ENCODE measurements at regions not wholly inside any gene's neighbourhood (a gene's known extent, or its start where the extent isn't known, plus 50 kb on each side); places are given as distances from the start of the nearest gene placed in this dataset.
A peak's percentile ranks its signal among the peaks of the same experiment; 100 is the strongest.
"Not testable (repeated sequence)": the region's sequence is repeated elsewhere in the genome, so short reads cannot be mapped to it uniquely, and the experiment has no call there.

- Histone ChIP-seq H3K36me3 (ENCODE audit: control insufficient read depth, insufficient read depth, low read length) (peaks cover 8% of the 10 kb centered on the region), H3K4me1 (ENCODE audit: control insufficient read depth, insufficient read depth, low read length) (peaks cover 60% of the 10 kb centered on the region), H3K27ac (ENCODE audit: low read length) (peak overlapping the region; percentile 88), H3K4me3 (ENCODE audit: low read length) (no peak overlapping the region), H3K27me3 (ENCODE audit: control insufficient read depth, insufficient read depth, low read length) (no peaks in the 10 kb centered on the region), H3K9me3 (ENCODE audit: control insufficient read depth, insufficient read depth, low read length) (no peaks in the 10 kb centered on the region)
- Mint-ChIP-seq H3K27me3 (ENCODE audit: low read depth in 2 of 2) (no peaks in the 10 kb centered on the region), H3K36me3 (no peaks in the 10 kb centered on the region), H3K27ac (peak overlapping the region; percentile 98), H3K4me3 (peak overlapping the region; percentile 87), H3K9me3 (no peaks in the 10 kb centered on the region), H3K4me1 (peaks cover 65% of the 10 kb centered on the region in 2 donors)
- TF ChIP-seq CTCF (IDR thresholded peaks at IDR 0.05): no peak
- DNase-seq (no peak), ATAC-seq (peak in 2 of 3 donors; percentile 6 to 11)
- WGBS (ENCODE audit: insufficient coverage): 77% methylated on average over 3 of the region's 5 CpGs
- intact Hi-C loops (cut with micrococcal nuclease): loop anchor here (10.0 kb wide), 1 partner anchor 513 kb away; no protein-coding TSS in a partner anchor
Observed at GRCh38 chr16:29111421-29111820, 126.6 kb downstream of the LAT start.

DNA sequence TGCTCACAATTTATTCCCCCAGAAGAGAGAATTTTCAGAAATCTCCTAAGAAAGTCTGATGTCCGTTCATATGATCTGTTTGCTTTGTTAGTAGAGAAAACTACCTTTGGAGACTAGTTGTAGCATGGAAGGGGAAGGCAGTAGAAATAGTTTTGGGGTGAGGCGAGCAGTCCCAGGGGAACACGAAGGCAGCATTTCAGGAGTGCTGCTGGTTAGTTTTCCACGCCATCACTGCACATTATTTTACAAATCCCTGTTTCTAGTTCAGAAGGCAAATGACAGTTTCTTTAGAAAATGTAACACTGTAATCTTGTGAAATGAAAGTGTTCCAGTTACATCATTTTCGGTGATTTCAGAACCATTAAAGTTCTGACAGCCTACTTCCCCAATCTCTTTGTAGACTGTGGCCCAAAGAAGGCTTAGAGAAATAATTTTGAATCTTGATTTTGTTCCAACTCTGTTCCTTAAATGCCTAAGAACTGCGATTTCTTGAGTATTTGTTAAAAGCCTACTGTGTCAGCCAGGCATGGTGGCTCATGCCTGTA, 123.8 kb downstream of the LAT start:
- H3K4me1 ChIP-seq (ENCODE audit: control insufficient read depth, insufficient read depth, low read length): peaks cover 36% of the 10 kb centered on the region
- H3K27me3 Mint-ChIP-seq (ENCODE audit: low read depth in 2 of 2); H3K36me3 ChIP-seq (ENCODE audit: control insufficient read depth, insufficient read depth, low read length); H3K27ac ChIP-seq (ENCODE audit: low read length); H3K9me3 ChIP-seq (ENCODE audit: control insufficient read depth, insufficient read depth, low read length); H3K36me3 Mint-ChIP-seq; ATAC-seq; H3K4me3 Mint-ChIP-seq; H3K9me3 Mint-ChIP-seq; DNase-seq; H3K27me3 ChIP-seq (ENCODE audit: control insufficient read depth, insufficient read depth, low read length); intact Hi-C loops (cut with micrococcal nuclease); H3K4me3 ChIP-seq (ENCODE audit: low read length): not testable (repeated sequence)
- peaks cover 38 to 43% of the 10 kb centered on the region in 2 donors for H3K4me1 Mint-ChIP-seq
- no CpG with 5 or more reads among the region's 6 CpGs for WGBS (ENCODE audit: insufficient coverage)
- H3K27ac Mint-ChIP-seq: peak overlapping the region in 1 of 2 donors; percentile 23

DNA sequence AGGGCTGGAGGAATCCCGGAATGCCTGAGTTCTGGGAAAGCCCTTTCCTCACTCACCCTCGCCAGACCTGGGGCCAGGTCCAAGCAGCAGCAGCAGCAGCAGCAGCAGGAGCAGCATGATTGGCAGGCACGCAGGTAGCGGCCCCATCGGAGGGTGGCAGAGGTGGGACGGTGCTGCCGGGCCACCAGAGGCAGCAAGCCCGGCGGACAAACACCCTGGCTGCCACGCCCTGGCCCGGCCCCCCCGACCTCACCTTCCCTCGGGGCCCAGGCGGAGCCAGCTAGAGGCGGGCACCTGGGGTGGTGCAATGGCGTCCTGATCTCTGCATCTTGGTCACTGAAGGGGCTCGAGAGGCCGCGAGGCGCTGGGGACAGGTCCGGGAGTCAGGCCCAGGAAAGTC, 122.4 kb downstream of the LAT start:
- H3K27me3 Mint-ChIP-seq (ENCODE audit: low read depth in 2 of 2): no peaks in the 10 kb centered on the region
- H3K27me3 ChIP-seq (ENCODE audit: control insufficient read depth, insufficient read depth, low read length): no peaks in the 10 kb centered on the region
- intact Hi-C loops (cut with micrococcal nuclease): no loop called here
- no peak for TF ChIP-seq CTCF (IDR thresholded peaks at IDR 0.05)
- no peak for ATAC-seq
- no peak for DNase-seq
- no peaks in the 10 kb centered on the region for H3K9me3 Mint-ChIP-seq
- H3K36me3 ChIP-seq (ENCODE audit: control insufficient read depth, insufficient read depth, low read length): peaks cover 14% of the 10 kb centered on the region
- 94% methylated on average over 21 of the region's 21 CpGs for WGBS (ENCODE audit: insufficient coverage)
- no peak overlapping the region for H3K27ac ChIP-seq (ENCODE audit: low read length)
- peaks cover 24 to 29% of the 10 kb centered on the region in 2 donors for H3K4me1 Mint-ChIP-seq
- no peaks in the 10 kb centered on the region for H3K9me3 ChIP-seq (ENCODE audit: control insufficient read depth, insufficient read depth, low read length)
- H3K4me3 Mint-ChIP-seq: no peak overlapping the region
- H3K4me1 ChIP-seq (ENCODE audit: control insufficient read depth, insufficient read depth, low read length): peaks cover 25% of the 10 kb centered on the region
- no peak overlapping the region for H3K4me3 ChIP-seq (ENCODE audit: low read length)
- H3K27ac Mint-ChIP-seq: no peak overlapping the region
- no peaks in the 10 kb centered on the region for H3K36me3 Mint-ChIP-seq

GRCh38 chr16:29106259-29106908, 121.5 kb downstream of the LAT start:
- H3K36me3 ChIP-seq (ENCODE audit: control insufficient read depth, insufficient read depth, low read length): peaks cover 14% of the 10 kb centered on the region
- H3K4me3 Mint-ChIP-seq; ATAC-seq; H3K27me3 Mint-ChIP-seq (ENCODE audit: low read depth in 2 of 2); H3K27me3 ChIP-seq (ENCODE audit: control insufficient read depth, insufficient read depth, low read length); DNase-seq; H3K36me3 Mint-ChIP-seq; H3K27ac ChIP-seq (ENCODE audit: low read length); H3K9me3 ChIP-seq (ENCODE audit: control insufficient read depth, insufficient read depth, low read length); intact Hi-C loops (cut with micrococcal nuclease); H3K4me3 ChIP-seq (ENCODE audit: low read length); H3K9me3 Mint-ChIP-seq: not testable (repeated sequence)
- H3K4me1 ChIP-seq (ENCODE audit: control insufficient read depth, insufficient read depth, low read length): peaks cover 18% of the 10 kb centered on the region
- WGBS (ENCODE audit: insufficient coverage): 94% methylated on average over 5 of the region's 8 CpGs
- Mint-ChIP-seq H3K4me1 (peaks cover 15 to 20% of the 10 kb centered on the region in 2 donors), H3K27ac (peak overlapping the region in 1 of 2 donors; percentile 22)

- intact Hi-C loops (cut with micrococcal nuclease); H3K36me3 Mint-ChIP-seq; H3K4me1 ChIP-seq (ENCODE audit: control insufficient read depth, insufficient read depth, low read length); DNase-seq; H3K27me3 Mint-ChIP-seq (ENCODE audit: low read depth in 2 of 2); H3K27ac Mint-ChIP-seq; H3K27ac ChIP-seq (ENCODE audit: low read length); H3K9me3 Mint-ChIP-seq; H3K9me3 ChIP-seq (ENCODE audit: control insufficient read depth, insufficient read depth, low read length); H3K27me3 ChIP-seq (ENCODE audit: control insufficient read depth, insufficient read depth, low read length); H3K4me3 Mint-ChIP-seq; ATAC-seq; H3K4me3 ChIP-seq (ENCODE audit: low read length): not testable (repeated sequence)
- H3K36me3 ChIP-seq (ENCODE audit: control insufficient read depth, insufficient read depth, low read length): peaks cover 13% of the 10 kb centered on the region
- H3K4me1 Mint-ChIP-seq: peaks cover 0 to 14% of the 10 kb centered on the region in 2 donors
- WGBS (ENCODE audit: insufficient coverage): 86% methylated on average over 1 of the region's 4 CpGs
Observed at GRCh38 chr16:29104600-29104999, 119.7 kb downstream of the LAT start.

DNA sequence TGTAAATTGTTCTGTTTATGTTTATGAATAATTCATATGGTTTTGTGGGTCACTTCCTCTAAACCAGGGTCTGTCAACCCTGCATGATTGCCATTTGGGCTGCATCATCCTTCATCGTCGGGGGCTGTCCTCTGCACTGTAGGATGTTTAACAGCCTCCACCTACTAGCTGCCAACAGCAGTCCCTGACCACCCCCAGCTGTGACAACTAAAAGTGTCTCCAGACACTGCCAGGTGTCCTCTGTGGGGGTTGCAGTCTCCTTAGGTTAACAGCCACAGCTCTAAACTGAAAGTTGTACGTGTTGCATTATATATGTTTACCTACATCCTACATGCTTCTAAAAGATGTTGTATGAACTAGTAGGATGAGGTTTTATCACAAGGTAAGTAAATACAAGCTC, 113.1 kb downstream of the LAT start:
- H3K4me3 Mint-ChIP-seq; H3K4me1 ChIP-seq (ENCODE audit: control insufficient read depth, insufficient read depth, low read length); H3K36me3 ChIP-seq (ENCODE audit: control insufficient read depth, insufficient read depth, low read length); H3K9me3 ChIP-seq (ENCODE audit: control insufficient read depth, insufficient read depth, low read length); H3K27ac ChIP-seq (ENCODE audit: low read length); DNase-seq; H3K9me3 Mint-ChIP-seq; H3K27me3 Mint-ChIP-seq (ENCODE audit: low read depth in 2 of 2); H3K27me3 ChIP-seq (ENCODE audit: control insufficient read depth, insufficient read depth, low read length); H3K36me3 Mint-ChIP-seq; H3K4me1 Mint-ChIP-seq; H3K4me3 ChIP-seq (ENCODE audit: low read length); intact Hi-C loops (cut with micrococcal nuclease): not testable (repeated sequence)
- ATAC-seq: peak; percentile 57 to 74 (median 66)
- peak overlapping the region in 1 of 2 donors; percentile 75 for H3K27ac Mint-ChIP-seq
- WGBS (ENCODE audit: insufficient coverage): no CpG with 5 or more reads among the region's 3 CpGs
